K562 (cell line): ENCODE measurements at regions not wholly inside any gene's neighbourhood (a gene's known extent, or its start where the extent isn't known, plus 50 kb on each side); places are given as distances from the start of the nearest gene placed in this dataset.

ENCODE experiments used
- ATAC-seq: fragments of 200-7000 bp; cut with Tn5 transposase; 3 replicates; pipeline ENCODE4 v1.9.1; 2020; ENCODE audit warnings: moderate library complexity
- BruUV-seq: library from RNA; stranded (reverse); fragments of 400-500 nt; replicated peaks from 2 replicates; lab custom pipeline; 2021; lab: Mats Ljungman, UMichigan
- CTCF ChIA-PET: fragments of 300-600 bp; formaldehyde crosslinking; extraction: SDS; loops from one replicate; lab custom pipeline; 2021; ENCODE audit warnings: low intra/inter-chr PET ratio; lab: Yijun Ruan, JAX
- POLR2A ChIA-PET: fragments of 300-600, 350-650 bp; sonication (Branson Sonifier 250); formaldehyde crosslinking; extraction: SDS; loops from one replicate; lab custom pipeline; 2021; ENCODE audit warnings: antibody characterized with exemption, inconsistent platforms; lab: Yijun Ruan, JAX
- DNase-seq, 4 experiments: peaks; one replicate each; pipeline versions ENCODE4 v3.0.0 to v3.0.0-alpha.2; 2011 to 2018; ENCODE audit warnings: low spot score in 3 of 4, mixed read lengths in 3 of 4; ENCODE audit errors: extremely low read depth in 1 of 4
- FAIRE-seq: peaks from 2 replicates; lab custom pipeline; 2011; peaks lifted over from hg19 to GRCh38; lab: Jason Lieb, UNC
- H2AFZ ChIP-seq: 2 replicates; pipeline ENCODE4 v1.6.0; 2011; ENCODE audit warnings: low read depth, low read length, control low read depth, inconsistent platforms
- H3K27ac ChIP-seq: fragments of 200-600 bp; 3 replicates; pipeline ENCODE4 v1.8.0; 2011; ENCODE audit warnings: low read depth, mild to moderate bottlenecking, control low read depth, inconsistent platforms, low read length, moderate library complexity, mixed read lengths; ENCODE audit errors: extremely low read depth
- H3K27me3 ChIP-seq, 2 experiments: fragments of 300-600 bp in 1 of 2; 2 replicates in 1 of 2; 3 replicates in 1 of 2; pipeline versions ENCODE4 v1.6.0 to v1.8.0; 2011; ENCODE audit warnings: inconsistent platforms in 2 of 2, low read length in 2 of 2, mild to moderate bottlenecking in 1 of 2, mixed read lengths in 1 of 2, moderate library complexity in 1 of 2; ENCODE audit not compliant: control insufficient read depth in 2 of 2, insufficient read depth in 2 of 2
- H3K36me3 ChIP-seq: fragments of 300-600 bp; 3 replicates; pipeline ENCODE4 v1.8.0; 2011; ENCODE audit warnings: mild to moderate bottlenecking, low read length, inconsistent platforms; ENCODE audit not compliant: control insufficient read depth, insufficient read depth
- H3K4me1 ChIP-seq, 2 experiments: fragments of 200-600 bp in 1 of 2; replicated peaks in 1 of 2; 2 replicates in 1 of 2; 3 replicates in 1 of 2; pipeline versions ENCODE4 v1.5.1 to v1.8.0; 2011; ENCODE audit warnings: inconsistent platforms in 2 of 2, low read length in 2 of 2, mild to moderate bottlenecking in 1 of 2, mixed read lengths in 1 of 2, moderate library complexity in 1 of 2; ENCODE audit not compliant: control insufficient read depth in 2 of 2, insufficient read depth in 2 of 2
- H3K4me2 ChIP-seq: 2 replicates; pipeline ENCODE4 v1.6.1; 2011; ENCODE audit warnings: low read length, control low read depth, inconsistent platforms, mixed read lengths; ENCODE audit not compliant: insufficient read depth
- H3K4me3 ChIP-seq: fragments of 200-600 bp; sonication (generic), shearing (Covaris generic); 2 replicates; pipeline ENCODE4 v1.5.1; 2016; ENCODE audit warnings: control low read depth, inconsistent platforms
- H3K79me2 ChIP-seq: fragments of 200-600 bp; 3 replicates; pipeline ENCODE4 v1.8.0; 2011; ENCODE audit warnings: low read length, inconsistent platforms; ENCODE audit not compliant: control insufficient read depth, insufficient read depth
- H3K9ac ChIP-seq, 2 experiments: 2 replicates each; pipeline versions ENCODE4 v1.6.0 to v1.6.1; 2011; ENCODE audit warnings: low read depth in 2 of 2, low read length in 2 of 2, control low read depth in 1 of 2, inconsistent platforms in 1 of 2, mild to moderate bottlenecking in 1 of 2, mixed read lengths in 1 of 2; ENCODE audit not compliant: insufficient read depth in 1 of 2
- H3K9me1 ChIP-seq: one replicate; pipeline ENCODE4 v1.6.0; 2011; ENCODE audit warnings: inconsistent platforms, mild to moderate bottlenecking, low read length, moderate library complexity; ENCODE audit not compliant: control insufficient read depth, insufficient read depth
- H3K9me3 ChIP-seq: replicated peaks from 2 replicates; pipeline ENCODE4 v1.5.1; 2011; ENCODE audit warnings: low read depth, low read length, inconsistent platforms; ENCODE audit not compliant: control insufficient read depth, insufficient read depth
- H4K20me1 ChIP-seq: replicated peaks from 2 replicates; pipeline ENCODE4 v1.6.1; 2011; ENCODE audit warnings: low read length, inconsistent platforms, mixed read lengths; ENCODE audit not compliant: control insufficient read depth, insufficient read depth
- ARID1B ChIP-seq: fragments of 450-650 bp; IDR thresholded peaks from 2 replicates; pipeline ENCODE4 v1.6.1; 2016; ENCODE audit warnings: antibody characterized with exemption, mild to moderate bottlenecking, inconsistent platforms
- JUN ChIP-seq, 2 experiments: sonication (generic) in 1 of 2; formaldehyde crosslinking in 1 of 2; IDR thresholded peaks; 2 replicates each; pipeline versions ENCODE4 v1.6.1 to v1.8.0; 2012 to 2022; ENCODE audit warnings: borderline replicate concordance in 2 of 2, mild to moderate bottlenecking in 2 of 2, improper control_type of control experiment in 1 of 2, low read depth in 1 of 2, low read length in 1 of 2, missing genetic modification reagents in 1 of 2
- MTA2 ChIP-seq: fragments of 450-650 bp; IDR thresholded peaks from 2 replicates; pipeline ENCODE4 v1.6.1; 2016; ENCODE audit warnings: low read depth
- SNAPC5 ChIP-seq: fragments of 250-450 bp; sonication (Bioruptor Pico); IDR thresholded peaks from 2 replicates; pipeline ENCODE4 v1.8.0; 2021; ENCODE audit warnings: moderate library complexity, mild to moderate bottlenecking, inconsistent platforms
- ZNF282 ChIP-seq: sonication (generic); formaldehyde crosslinking; IDR thresholded peaks from 2 replicates; pipeline ENCODE4 v1.8.1; 2023; ENCODE audit warnings: missing genetic modification reagents
- ZNF347 ChIP-seq: fragments of 450-650 bp; formaldehyde crosslinking; IDR thresholded peaks from 2 replicates; pipeline ENCODE4 v1.4.0; 2020; ENCODE audit warnings: low read depth, mild to moderate bottlenecking, moderate library complexity
- WGBS: fragments of 100-300 bp; shearing (Covaris generic); methylation state at CpG from one replicate; pipeline ENCODE4 v1.1.6; 2016; ENCODE audit warnings: low coverage, mixed read lengths; ENCODE audit not compliant: insufficient coverage; ENCODE audit errors: missing lambda C conversion rate; 5-methylcytosine and 5-hydroxymethylcytosine counted together
- in situ Hi-C: fragments of 300-500 bp; cut with MboI; formaldehyde crosslinking; loops from 4 replicates; pipeline ENCODE4 v1.15.0; 2018; ENCODE audit warnings: inconsistent platforms, mixed read lengths
- intact Hi-C: fragments of 100-400 bp; cut with micrococcal nuclease; formaldehyde crosslinking; loops from 2 replicates; pipeline ENCODE4 v1.14.2; 2022
- TF ChIP-seq, protein P1 (sequence below): fragments of 450-650 bp; IDR thresholded peaks from 2 replicates; pipeline ENCODE4 v1.6.1; 2018; ENCODE audit not compliant: partially characterized antibody

- TF ChIP-seq, protein P1, sequence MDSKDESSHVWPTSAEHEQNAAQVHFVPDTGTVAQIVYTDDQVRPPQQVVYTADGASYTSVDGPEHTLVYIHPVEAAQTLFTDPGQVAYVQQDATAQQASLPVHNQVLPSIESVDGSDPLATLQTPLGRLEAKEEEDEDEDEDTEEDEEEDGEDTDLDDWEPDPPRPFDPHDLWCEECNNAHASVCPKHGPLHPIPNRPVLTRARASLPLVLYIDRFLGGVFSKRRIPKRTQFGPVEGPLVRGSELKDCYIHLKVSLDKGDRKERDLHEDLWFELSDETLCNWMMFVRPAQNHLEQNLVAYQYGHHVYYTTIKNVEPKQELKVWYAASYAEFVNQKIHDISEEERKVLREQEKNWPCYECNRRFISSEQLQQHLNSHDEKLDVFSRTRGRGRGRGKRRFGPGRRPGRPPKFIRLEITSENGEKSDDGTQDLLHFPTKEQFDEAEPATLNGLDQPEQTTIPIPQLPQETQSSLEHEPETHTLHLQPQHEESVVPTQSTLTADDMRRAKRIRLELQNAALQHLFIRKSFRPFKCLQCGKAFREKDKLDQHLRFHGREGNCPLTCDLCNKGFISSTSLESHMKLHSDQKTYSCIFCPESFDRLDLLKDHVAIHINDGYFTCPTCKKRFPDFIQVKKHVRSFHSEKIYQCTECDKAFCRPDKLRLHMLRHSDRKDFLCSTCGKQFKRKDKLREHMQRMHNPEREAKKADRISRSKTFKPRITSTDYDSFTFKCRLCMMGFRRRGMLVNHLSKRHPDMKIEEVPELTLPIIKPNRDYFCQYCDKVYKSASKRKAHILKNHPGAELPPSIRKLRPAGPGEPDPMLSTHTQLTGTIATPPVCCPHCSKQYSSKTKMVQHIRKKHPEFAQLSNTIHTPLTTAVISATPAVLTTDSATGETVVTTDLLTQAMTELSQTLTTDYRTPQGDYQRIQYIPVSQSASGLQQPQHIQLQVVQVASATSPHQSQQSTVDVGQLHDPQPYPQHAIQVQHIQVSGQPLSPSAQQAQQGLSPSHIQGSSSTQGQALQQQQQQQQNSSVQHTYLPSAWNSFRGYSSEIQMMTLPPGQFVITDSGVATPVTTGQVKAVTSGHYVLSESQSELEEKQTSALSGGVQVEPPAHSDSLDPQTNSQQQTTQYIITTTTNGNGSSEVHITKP: peak; percentile 6
- TF ChIP-seq ZNF282 (CRISPR knock-in tag) (no peak), ARID1B (peak; percentile 25; the same call in 1 of the 2 replicates), JUN (IDR thresholded peaks at IDR 0.05; ENCODE audit: borderline replicate concordance, low read depth, low read length) (no peak), JUN (CRISPR knock-in tag; IDR thresholded peaks at IDR 0.05; ENCODE audit: borderline replicate concordance) (no peak), SNAPC5 (CRISPR knock-in tag) (no peak)
These were observed 68.8 kb upstream of the SSBP2 start (continued) for GRCh38 chr5:81819556-81820317.

DNA sequence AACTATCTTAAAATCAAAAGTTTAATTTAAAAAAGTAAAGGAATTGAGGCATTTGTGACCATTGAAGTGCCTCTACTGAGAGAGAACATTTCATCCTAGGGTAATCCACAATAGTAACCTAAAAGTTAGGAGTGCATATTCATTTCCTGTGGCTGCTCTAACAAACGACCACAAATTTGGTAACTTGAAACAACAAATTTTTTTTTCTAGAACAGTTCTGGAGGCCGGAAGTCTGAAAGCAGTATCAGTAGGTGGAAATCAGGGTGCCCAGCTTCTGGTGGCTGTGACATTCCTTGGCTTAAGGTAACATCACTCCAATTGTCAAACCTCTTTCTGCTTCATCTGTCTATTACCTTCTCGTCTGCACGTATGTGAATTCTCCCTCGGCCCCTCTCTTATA is 67.1 kb upstream of the SSBP2 start:
- no peak for DNase-seq
- intact Hi-C loops (no loop called here), in situ Hi-C loops (no loop called here)
- CTCF ChIA-PET: no interaction called here
- TF ChIP-seq ZNF347 (CRISPR knock-in tag) (no peak), MTA2 (no peak)
- TF ChIP-seq, all 486 proteins: peak for 0
- Histone ChIP-seq H3K79me2 (no peaks in the 10 kb centered on the region), H3K4me3 (no peak overlapping the region), H2AFZ (no peak overlapping the region), H3K9me1 (no peaks in the 10 kb centered on the region), H3K4me1 (peaks cover 0 to 11% of the 10 kb centered on the region in 2 experiments; a peak in 3 of 5 replicates), H3K4me2 (no peak overlapping the region), H3K36me3 (no peaks in the 10 kb centered on the region), H3K27me3 (no peaks in the 10 kb centered on the region), H3K9me3 (peaks cover 5% of the 10 kb centered on the region), H3K9ac (no peak overlapping the region), H4K20me1 (no peaks in the 10 kb centered on the region), H3K27ac (no peak overlapping the region)
- no peak for FAIRE-seq
- 61% methylated on average over 5 of the region's 5 CpGs for WGBS
- POLR2A ChIA-PET: interaction anchor here (0.6 kb wide), 1 partner anchor 200 kb away, joined by 3 read pairs; no protein-coding TSS in a partner anchor
- ATAC-seq: no peak
- BruUV-seq: no TSS peak
